GM03348 (cell line): ENCODE measurements at regions not wholly inside any gene's neighbourhood (a gene's known extent, or its start where the extent isn't known, plus 50 kb on each side); places are given as distances from the start of the nearest gene placed in this dataset.

Experiments
- DNase-seq: peaks from one replicate; pipeline ENCODE4 v3.0.0; 2012; ENCODE audit warnings: low spot score

- DNase-seq, result no peak
Observed at GRCh38 chr1:2934156-2934540, 87.1 kb upstream of the ACTRT2 start.

DNA sequence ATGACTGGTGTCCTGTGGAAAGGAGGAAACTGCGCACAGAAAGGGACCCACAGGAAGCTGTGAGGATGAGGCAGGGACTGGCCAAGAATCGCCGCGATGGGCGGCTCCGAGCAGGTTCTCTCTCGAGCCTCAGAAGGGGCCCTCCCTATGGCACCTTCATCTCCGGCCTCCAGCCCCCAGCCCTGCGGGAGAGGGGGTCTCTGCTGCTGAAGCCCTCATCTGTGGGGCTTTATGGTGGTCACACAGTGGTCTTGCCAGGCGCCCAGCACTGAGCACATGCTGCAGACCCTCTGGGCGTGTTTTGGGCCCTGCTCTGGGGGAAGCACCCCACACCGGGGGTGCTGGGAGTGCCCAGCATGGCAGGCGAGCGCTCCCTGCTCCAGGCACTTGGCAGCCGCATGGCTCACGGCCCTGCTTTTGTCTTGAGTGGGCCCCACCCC, 86.6 kb upstream of the ACTRT2 start:
- no peak for DNase-seq

GRCh38 chr1:2935184-2935583, 86.1 kb upstream of the ACTRT2 start:
- DNase-seq, result no peak

DNA sequence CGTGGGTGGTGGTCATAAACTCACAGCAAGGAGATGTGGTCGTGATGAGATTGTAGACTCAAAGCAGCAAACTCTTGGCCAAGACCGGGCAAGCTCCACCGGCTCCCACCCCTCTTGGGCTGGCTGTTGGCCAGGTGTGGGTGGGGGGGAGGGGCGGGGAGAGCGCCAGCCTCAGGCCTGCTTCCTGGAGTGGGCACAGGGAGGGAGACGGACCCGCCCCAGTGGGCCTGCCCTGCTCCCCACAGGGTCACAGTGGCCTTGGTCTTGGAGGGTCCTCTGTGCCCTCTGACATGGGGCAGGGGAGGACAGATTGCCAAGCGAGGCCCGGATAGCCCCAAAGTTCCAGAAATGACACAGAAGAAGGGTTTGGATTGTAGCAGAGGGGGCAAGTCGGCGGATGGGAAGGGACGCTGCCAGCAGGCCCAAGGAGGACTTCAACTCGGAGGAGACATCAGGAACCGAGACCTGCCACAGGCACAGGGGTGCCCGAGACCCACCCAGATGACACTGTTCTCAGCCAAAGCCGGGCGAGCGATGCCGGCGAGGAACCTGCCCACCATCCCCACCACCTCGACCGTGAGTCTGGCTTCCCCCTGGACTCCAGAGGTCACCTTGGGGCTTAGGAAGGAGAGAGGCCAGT, 85.4 kb upstream of the ACTRT2 start:
- DNase-seq, result no peak

GRCh38 chr1:2936559-2937515, 84.4 kb upstream of the ACTRT2 start:
- no peak for DNase-seq

GRCh38 chr1:2937805-2938204, 83.5 kb upstream of the ACTRT2 start:
- no peak for DNase-seq

DNA sequence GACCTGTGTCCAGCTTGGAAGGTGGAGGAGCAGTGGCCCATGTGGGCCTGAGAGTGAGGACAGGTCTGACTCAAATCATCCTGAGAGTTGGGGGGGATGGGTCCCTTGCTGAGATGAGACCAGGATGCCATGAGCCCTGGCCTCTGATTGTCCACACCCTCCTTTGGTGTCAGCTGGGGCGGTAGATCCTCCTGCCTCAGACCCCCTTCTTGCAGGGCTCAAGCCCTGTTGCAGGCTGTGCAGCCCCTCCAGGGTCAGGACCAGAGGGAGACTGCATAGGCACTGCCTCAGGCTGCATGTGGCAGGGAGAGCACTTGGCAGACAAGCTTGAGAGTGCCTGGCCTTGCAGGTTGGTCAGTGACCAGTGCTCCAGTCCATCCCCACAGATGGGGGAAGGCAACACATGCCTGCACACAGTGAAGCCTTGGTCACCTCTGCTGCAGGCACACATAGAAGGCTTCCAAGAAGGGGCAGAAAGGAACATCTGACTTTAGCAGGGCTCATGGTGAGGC, 82.2 kb upstream of the ACTRT2 start:
- no peak for DNase-seq

DNA sequence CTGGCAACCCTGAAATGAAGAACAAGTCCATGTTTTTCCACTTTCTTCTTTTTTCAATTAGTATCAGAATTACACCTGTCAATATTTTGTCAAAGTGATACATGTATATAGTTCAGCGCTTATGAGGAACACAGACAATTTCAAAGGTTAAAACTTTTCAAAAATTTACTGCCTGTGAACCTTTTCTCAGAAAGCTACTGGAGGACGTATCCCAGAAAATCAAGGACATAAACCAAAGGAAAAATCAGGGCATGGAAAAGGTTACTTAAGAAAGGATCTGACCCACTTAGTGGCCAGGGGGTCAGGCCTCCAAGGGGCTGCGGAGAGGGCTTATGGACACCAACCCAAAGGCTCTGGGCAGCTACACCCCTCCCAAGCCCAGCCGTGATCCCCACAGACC, 81.1 kb upstream of the ACTRT2 start:
- DNase-seq, result no peak

DNA sequence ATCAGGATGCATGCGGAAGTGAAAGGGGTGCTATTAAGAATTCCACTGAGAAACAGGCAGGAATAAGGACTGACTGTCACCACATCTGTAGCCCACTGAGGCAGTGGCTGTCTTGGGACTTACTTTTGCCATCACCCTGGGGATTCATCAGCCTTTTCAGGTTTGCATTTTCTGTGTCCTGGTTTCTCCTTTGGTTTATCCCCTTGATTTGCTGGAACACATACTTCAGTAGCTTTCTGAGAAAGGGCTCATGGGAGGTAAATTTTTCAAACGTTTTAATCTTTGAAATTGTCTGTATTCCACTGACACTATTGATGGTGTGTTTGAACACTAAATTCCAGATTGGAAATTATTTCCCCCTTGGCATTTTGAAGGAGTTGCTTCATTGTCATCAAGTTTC, 80.2 kb upstream of the ACTRT2 start:
- DNase-seq, result no peak

- no peak for DNase-seq
Observed at GRCh38 chr1:2941907-2942306, 79.4 kb upstream of the ACTRT2 start.

DNA sequence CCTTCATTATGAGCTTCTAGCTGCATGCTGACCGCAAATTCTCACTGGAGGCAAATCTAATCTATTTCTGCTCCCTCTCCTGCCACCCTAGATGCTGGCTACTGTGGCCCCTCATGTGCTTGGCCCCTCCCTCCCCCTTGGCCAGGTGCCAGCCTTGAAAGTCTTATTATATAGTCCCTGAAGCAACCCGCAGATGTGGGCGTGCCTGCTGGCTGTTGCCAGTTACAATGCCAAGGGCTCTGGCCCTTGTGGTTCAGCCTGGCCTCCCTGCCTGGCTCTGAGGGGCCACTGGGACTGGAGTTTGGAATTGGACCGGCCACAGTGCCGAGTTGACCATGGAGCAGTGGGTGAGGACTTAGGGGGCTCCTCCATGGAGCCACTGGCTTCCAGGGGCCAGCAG, 78.9 kb upstream of the ACTRT2 start:
- DNase-seq, result no peak

DNA sequence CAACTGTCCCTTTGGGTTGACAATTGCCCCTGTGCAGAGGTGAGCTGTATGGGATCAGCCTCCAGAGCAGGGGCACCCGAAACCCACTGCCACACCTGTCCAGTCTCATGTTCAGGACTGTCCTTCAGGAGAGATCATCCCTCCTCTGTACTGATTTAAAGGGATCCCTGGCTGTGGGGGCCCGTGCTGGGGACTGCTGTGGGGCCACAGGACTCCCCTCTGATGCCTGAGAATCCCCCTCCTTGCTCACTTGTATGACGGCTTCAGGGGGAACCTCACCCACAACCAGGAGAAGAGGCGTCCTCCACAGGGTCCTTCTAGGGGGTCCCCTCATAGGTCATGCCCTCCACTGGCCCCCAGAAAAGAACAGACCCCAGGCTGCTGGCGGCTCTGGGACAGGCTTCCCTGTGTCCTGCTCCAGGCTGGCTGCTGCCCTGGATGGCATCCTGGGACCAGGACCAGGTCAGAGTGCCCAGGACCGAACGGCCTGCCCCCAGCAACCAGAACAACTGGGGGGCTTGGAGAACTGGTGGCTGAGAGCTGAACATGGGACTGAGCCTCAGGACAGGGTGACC, 77.5 kb upstream of the ACTRT2 start:
- no peak for DNase-seq

DNA sequence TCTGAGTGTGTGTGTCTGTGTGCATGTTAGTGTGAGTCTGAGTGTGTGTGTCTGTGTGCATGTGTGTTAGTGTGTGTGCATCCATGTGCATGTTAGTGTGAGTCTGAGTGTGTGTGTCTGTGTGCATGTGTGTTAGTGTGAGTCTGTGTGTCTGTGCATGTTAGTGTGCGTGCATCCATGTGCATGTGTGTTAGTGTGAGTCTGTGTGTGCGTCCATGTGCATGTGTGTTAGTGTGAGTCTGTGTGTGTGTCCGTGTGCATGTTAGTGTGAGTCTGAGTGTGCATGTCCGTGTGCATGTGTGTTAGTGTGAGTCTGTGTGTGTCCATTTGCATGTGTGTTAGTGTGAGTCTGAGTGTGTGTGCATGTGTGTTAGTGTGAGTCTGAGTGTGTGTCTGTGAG, 76.6 kb upstream of the ACTRT2 start:
- no peak for DNase-seq

DNA sequence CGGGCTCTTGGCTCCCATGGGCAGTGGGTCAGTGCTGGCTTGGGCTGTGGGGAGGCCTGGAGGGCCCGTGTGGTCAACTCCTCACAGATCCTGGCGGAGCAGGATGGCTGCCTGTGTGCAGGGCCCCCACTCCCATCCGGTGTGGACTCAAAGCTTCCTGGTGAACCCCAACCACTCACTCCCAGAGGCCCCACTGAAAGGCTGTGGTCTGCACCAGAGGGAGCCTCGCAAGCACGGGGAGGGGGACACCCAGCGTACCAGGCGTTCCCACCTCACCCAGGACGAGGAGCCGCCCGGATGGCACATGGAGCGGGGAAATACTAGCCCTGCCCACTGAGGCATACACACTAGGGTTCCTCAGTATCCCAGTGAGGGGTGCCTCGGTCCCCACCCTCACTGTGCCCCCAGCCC, 75.4 kb upstream of the ACTRT2 start:
- DNase-seq, result no peak

GRCh38 chr1:2946291-2946690, 75.0 kb upstream of the ACTRT2 start:
- no peak for DNase-seq

- DNase-seq, result no peak
Observed at GRCh38 chr1:2946999-2947690, 74.1 kb upstream of the ACTRT2 start.

DNA sequence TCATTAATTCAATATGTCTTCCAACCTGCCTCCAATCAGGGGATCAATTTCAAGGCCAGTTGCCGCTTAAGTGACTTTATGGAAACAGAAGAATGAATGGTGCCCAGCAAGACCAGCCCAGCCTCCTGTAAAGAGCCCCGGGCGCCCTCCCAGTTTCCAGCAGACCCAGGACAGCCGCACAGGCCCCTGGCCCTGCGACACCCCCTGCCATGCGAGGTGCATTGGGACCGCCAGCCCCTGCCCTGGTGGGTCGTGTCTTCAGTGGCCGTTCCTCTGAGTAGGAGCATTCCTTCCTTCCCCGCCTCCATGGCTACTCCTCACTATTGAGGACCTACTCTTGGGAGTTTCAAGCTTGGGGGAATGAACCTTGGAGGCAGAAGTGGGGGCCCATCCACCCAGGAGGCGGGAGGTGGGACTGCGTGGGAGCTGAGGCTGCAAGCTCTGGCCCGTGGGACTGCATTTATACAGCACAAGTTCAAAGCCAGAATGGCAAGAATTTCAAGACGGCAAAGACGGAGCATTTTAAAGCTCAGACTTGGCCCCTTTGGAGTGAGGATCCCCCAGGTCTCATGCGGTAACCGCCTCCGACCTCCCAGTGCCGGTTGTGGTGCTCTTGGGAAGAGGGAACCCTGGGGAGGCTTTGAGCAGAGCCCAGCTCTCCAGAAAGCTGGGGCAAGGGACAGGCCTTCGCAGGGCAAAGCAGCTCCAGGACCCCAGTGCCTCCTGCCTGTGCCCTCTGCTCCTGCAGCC, 73.1 kb upstream of the ACTRT2 start:
- DNase-seq, result no peak

GRCh38 chr1:2948751-2949680, 72.3 kb upstream of the ACTRT2 start:
- no peak for DNase-seq

- DNase-seq, result no peak
Observed at GRCh38 chr1:2949966-2950925, 71.0 kb upstream of the ACTRT2 start.
